ENCODE measurements at regions not wholly inside any gene's neighbourhood (a gene's known extent, or its start where the extent isn't known, plus 50 kb on each side); places are given as distances from the start of the nearest gene placed in this dataset.

DNA sequence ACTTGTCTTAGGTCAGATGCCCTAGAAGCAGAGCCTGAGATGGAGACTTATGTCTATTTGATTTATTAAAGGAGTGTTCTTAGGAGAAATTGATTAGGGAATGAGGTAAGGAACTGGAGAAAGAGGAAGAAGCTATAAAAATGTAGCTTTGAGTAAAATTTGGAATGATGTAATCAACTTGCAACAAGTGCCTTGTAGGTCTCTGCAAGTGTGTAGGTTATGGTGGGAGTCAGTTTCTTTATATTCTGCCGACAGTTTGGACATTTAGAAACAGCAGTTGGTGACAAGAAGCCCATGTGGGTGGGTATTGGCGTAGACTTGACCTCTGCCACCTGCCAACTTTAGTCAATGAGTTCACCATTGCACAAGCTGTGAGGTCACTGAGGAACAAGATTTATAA, 986.5 kb downstream of the CDH18 start:
- Histone ChIP-seq H3K36me3 (ENCODE audit: control insufficient read depth in 4 of 4, insufficient read depth in 4 of 4, low read length in 4 of 4) (no peaks in the 10 kb centered on the region), H3K27ac (ENCODE audit: low read depth in 1 of 2, low read length in 1 of 2) (no peak overlapping the region), H3K9ac (ENCODE audit: insufficient read depth in 1 of 2, low read length in 2 of 2) (no peak overlapping the region), H3K9me3 (ENCODE audit: control insufficient read depth in 4 of 4, insufficient read depth in 3 of 4, low read length in 3 of 4) (no peaks in the 10 kb centered on the region), H3K27me3 (ENCODE audit: control insufficient read depth in 3 of 3, insufficient read depth in 3 of 3, low read length in 2 of 3) (no peaks in the 10 kb centered on the region), H3K4me1 (ENCODE audit: control insufficient read depth in 5 of 5, insufficient read depth in 5 of 5, low read length in 5 of 5) (no peaks in the 10 kb centered on the region), H3K4me3 (no peak overlapping the region)
- DNase-seq: no peak
- ATAC-seq (ENCODE audit: insufficient read depth, low FRiP score): no peak
- TF ChIP-seq, protein P1, sequence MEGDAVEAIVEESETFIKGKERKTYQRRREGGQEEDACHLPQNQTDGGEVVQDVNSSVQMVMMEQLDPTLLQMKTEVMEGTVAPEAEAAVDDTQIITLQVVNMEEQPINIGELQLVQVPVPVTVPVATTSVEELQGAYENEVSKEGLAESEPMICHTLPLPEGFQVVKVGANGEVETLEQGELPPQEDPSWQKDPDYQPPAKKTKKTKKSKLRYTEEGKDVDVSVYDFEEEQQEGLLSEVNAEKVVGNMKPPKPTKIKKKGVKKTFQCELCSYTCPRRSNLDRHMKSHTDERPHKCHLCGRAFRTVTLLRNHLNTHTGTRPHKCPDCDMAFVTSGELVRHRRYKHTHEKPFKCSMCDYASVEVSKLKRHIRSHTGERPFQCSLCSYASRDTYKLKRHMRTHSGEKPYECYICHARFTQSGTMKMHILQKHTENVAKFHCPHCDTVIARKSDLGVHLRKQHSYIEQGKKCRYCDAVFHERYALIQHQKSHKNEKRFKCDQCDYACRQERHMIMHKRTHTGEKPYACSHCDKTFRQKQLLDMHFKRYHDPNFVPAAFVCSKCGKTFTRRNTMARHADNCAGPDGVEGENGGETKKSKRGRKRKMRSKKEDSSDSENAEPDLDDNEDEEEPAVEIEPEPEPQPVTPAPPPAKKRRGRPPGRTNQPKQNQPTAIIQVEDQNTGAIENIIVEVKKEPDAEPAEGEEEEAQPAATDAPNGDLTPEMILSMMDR (IDR thresholded peaks at IDR 0.05; ENCODE audit: control extremely low read depth, extremely low read depth): no peak
- WGBS, 2 donors: 68 to 69% methylated on average over 2 of the region's 2 CpGs

DNA sequence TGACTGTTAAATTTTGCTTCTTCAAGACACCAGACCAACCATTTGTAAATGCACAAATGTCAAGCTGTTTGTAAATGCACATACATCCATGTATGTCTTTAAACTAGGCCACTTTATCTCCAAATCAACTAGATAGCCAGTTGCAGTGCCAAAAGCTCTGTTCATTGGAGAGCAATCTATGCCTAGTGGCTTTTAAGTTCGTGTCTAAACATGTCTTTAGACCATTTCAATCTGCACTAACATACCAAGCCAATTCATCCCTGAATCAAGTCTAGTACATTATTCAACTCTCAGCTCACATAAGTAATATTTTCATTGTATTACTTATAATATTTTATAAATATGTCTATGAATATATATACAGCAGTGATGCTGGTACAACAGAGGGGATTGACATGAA, 985.9 kb downstream of the CDH18 start:
- 37 to 46% methylated on average over 1 of the region's 1 CpG for WGBS, 2 donors
- no peaks in the 10 kb centered on the region for H3K4me1 ChIP-seq (ENCODE audit: control insufficient read depth in 5 of 5, insufficient read depth in 5 of 5, low read length in 5 of 5)
- DNase-seq: no peak
- TF ChIP-seq, protein P1 (IDR thresholded peaks at IDR 0.05; ENCODE audit: control extremely low read depth, extremely low read depth): no peak
- H3K36me3 ChIP-seq (ENCODE audit: control insufficient read depth in 4 of 4, insufficient read depth in 4 of 4, low read length in 4 of 4): no peaks in the 10 kb centered on the region
- H3K4me3 ChIP-seq: no peak overlapping the region
- H3K9me3 ChIP-seq (ENCODE audit: control insufficient read depth in 4 of 4, insufficient read depth in 3 of 4, low read length in 3 of 4): no peaks in the 10 kb centered on the region
- no peak overlapping the region for H3K9ac ChIP-seq (ENCODE audit: insufficient read depth in 1 of 2, low read length in 2 of 2)
- no peak overlapping the region for H3K27ac ChIP-seq (ENCODE audit: low read depth in 1 of 2, low read length in 1 of 2)
- no peaks in the 10 kb centered on the region for H3K27me3 ChIP-seq (ENCODE audit: control insufficient read depth in 3 of 3, insufficient read depth in 3 of 3, low read length in 2 of 3)
- ATAC-seq (ENCODE audit: insufficient read depth, low FRiP score): no peak

DNA sequence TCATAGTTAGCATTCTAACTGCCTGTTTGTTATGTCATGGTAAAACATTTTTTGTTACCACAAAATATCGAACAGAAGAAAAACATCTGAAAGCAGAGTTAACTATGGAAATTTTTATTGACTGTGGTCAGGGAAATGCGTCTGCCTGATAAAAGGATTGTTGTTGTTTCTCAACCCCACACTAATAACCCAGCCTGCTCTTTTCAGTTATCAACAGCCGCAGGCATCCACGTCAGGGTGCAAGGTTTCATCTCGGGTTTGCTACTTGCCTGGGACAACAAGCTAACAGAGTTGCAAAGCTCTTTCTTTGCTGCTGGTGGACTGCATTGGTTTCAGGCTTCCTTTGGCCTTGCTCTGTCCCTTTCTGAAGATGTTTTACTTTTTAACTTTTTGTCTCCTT, 969.2 kb downstream of the CDH18 start:
- 49 to 68% methylated on average over 5 of the region's 5 CpGs for WGBS, 2 donors
- ATAC-seq (ENCODE audit: insufficient read depth, low FRiP score): no peak

DNA sequence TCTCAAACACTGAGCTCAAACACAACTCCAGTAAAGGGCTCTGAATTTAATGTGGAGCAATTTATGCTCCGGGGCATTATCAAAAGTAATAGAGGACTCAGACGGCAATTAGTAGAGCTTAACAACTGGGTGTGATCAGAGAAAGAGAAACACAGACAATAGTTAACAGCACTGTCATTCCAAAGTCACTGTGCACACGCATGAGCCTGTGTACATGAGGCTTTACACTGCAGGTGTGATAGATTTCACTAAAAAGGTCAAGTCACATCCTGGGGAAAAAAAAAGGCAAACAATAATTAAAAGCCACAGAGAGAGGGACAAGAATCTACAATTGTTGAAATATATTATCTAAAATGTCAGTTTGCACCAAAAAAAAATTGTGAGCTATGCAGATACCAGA, 956.5 kb downstream of the CDH18 start:
- no peak for ATAC-seq (ENCODE audit: insufficient read depth, low FRiP score)
- no peak overlapping the region for H3K4me3 ChIP-seq

More for the DNA sequence above, 969.2 kb downstream of the CDH18 start:
- TF ChIP-seq, protein P1 (IDR thresholded peaks at IDR 0.05; ENCODE audit: control extremely low read depth, extremely low read depth): no peak
- Histone ChIP-seq H3K27ac (ENCODE audit: low read depth in 1 of 2, low read length in 1 of 2) (no peak overlapping the region), H3K27me3 (ENCODE audit: control insufficient read depth in 3 of 3, insufficient read depth in 3 of 3, low read length in 2 of 3) (no peaks in the 10 kb centered on the region), H3K9me3 (ENCODE audit: control insufficient read depth in 4 of 4, insufficient read depth in 3 of 4, low read length in 3 of 4) (no peaks in the 10 kb centered on the region), H3K9ac (ENCODE audit: insufficient read depth in 1 of 2, low read length in 2 of 2) (no peak overlapping the region), H3K36me3 (ENCODE audit: control insufficient read depth in 4 of 4, insufficient read depth in 4 of 4, low read length in 4 of 4) (no peaks in the 10 kb centered on the region), H3K4me1 (ENCODE audit: control insufficient read depth in 5 of 5, insufficient read depth in 5 of 5, low read length in 5 of 5) (no peaks in the 10 kb centered on the region), H3K4me3 (no peak overlapping the region)
- no peak for DNase-seq

More for the DNA sequence above, 956.5 kb downstream of the CDH18 start:
- DNase-seq: no peak
- no peaks in the 10 kb centered on the region for H3K36me3 ChIP-seq (ENCODE audit: control insufficient read depth in 4 of 4, insufficient read depth in 4 of 4, low read length in 4 of 4)
- TF ChIP-seq, protein P1 (IDR thresholded peaks at IDR 0.05; ENCODE audit: control extremely low read depth, extremely low read depth): no peak
- H3K4me1 ChIP-seq (ENCODE audit: control insufficient read depth in 5 of 5, insufficient read depth in 5 of 5, low read length in 5 of 5): no peaks in the 10 kb centered on the region
- WGBS, 2 donors: 70 to 78% methylated on average over 3 of the region's 3 CpGs
- no peak overlapping the region for H3K9ac ChIP-seq (ENCODE audit: insufficient read depth in 1 of 2, low read length in 2 of 2)
- no peak overlapping the region for H3K27ac ChIP-seq (ENCODE audit: low read depth in 1 of 2, low read length in 1 of 2)
- H3K27me3 ChIP-seq (ENCODE audit: control insufficient read depth in 3 of 3, insufficient read depth in 3 of 3, low read length in 2 of 3): no peaks in the 10 kb centered on the region
- H3K9me3 ChIP-seq (ENCODE audit: control insufficient read depth in 4 of 4, insufficient read depth in 3 of 4, low read length in 3 of 4): no peaks in the 10 kb centered on the region
